ENCODE measurements at regions not wholly inside any gene's neighbourhood (a gene's known extent, or its start where the extent isn't known, plus 50 kb on each side); places are given as distances from the start of the nearest gene placed in this dataset.
"Not testable (repeated sequence)": the region's sequence is repeated elsewhere in the genome, so short reads cannot be mapped to it uniquely, and the experiment has no call there.

DNA sequence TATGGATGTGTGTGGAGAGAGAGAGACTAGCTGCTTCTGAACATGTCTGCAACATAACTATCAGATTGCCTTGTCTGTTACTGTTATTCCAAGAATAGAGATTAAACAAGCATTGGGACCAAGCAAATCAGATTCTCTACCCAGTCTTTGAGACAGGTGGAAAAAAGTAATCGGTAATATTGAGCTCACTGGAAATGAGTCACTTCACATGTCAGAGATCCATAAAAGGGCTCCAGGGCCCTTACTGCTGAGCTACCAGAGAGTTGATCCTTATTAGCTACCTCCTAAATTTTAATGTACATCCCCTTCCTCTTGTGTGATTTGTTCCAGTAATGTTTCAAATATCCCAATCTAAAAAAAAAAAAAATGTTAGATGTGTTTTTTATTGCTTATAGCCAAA is 2118.0 kb downstream of the PCDH9 start:
- DNase-seq: no peak

DNA sequence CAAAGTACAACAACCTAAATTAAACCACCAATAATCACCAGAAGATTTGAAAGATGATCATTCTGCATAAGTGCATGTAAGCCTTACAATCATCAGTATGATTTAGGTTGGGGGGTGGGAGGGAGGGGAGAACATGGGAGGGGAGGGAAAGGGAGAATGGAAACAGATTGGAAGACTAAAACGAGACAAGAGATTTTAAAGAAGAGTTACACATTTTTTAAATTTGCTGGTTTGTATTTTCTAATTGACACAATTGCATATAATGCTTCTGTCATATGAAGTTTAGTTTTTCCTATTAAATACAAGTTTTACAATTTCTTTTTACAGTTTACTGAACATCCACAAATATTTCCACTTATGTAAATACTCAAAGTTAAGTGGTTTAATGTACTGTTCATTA is 2118.9 kb downstream of the PCDH9 start:
- no peak for DNase-seq

DNA sequence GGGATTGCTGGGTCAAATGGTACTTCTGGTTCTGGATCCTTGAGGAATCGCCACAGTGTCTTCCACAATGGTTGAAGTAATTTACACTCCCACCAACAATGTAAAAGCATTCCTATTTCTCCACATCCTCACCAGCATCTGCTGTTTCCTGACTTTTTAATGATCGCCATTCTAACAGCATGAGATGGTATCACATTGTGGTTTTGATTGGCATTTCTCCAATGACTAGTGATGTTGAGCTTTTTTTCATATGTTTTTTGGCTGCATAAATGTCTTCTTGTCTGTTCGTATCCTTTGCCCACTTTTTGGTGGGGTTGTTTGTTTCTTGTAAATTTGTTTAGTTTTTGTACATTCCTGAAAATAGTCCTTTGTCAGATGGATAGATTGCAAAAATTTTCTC is 2125.7 kb downstream of the PCDH9 start:
- not testable (repeated sequence) for DNase-seq

DNA sequence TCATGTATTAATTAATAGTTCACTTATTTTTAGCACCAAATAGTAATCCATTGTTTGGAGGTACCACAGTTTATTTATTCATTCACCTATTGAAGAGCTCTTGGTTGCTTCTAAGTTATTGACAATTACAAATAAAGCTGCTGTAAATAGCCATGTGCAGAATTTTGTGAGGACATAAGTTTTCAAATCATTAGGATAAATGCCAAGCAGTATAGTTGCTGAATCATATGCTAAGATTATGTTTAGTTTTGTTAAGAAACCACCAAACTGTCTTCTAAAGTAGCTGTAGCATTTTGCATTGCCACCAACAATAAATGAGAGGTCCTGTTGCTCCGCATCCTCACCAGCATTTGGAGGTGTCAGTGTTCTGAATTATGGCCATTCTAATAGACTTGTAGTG is 2126.8 kb downstream of the PCDH9 start:
- DNase-seq: no peak

DNA sequence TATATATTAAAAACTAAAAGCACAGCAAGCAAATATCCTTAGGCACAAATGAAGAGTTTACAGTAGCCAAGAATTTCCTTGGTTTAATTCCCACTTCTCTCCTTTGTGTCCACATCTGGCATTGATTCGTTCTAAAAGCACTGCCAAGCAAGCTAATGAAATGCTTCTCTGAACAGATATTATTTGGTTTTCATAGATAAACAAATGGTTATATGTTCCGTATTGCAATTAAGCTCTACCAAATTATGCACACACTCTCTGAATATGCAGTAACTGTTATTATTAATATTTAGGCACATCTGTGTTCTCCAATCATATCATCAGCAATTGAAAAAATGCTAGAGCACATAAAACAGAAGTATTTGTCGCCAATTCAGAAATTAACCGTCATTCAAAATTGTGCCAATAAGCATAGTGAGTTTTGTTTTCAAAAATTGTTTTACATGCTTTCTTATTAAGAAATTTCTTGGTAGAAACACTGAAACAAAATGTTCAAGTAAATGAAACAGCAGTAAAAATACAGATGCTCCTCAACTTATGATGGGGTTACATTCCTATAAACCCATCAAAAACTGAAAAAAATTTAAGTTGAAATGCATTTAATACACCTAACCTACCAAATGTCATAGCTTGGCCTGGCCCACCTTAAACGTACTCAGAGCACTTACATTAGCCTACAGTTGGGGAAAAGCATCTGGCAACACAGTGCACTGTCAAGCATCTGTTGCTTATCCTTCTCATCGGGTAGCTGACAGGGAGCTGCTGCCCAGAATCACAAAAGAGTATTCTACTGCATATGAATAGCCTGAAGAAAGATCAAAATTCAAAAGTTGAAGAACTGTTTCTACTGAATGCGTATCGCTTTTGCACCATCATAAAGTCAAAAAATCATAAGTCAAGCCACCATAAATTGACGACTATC is 2134.7 kb downstream of the PCDH9 start:
- DNase-seq: no peak

DNA sequence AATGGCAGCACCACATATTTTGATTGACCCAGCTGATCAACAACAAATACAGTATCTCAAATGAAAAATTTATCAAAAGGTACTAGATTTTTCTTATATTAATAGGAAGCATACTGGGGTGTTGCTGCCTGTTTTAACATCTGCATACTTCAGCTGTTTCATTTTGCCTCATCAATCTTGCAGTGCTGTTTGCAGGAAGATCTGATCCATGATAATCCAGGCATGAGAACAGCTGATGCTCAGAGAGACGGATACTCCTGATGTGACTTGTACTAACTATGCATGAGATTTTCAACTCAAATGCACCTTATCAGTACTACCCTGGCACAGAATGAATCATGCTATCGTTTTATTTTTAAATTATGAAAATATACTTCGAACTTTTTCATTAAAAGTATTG is 2136.8 kb downstream of the PCDH9 start:
- no peak for DNase-seq

DNA sequence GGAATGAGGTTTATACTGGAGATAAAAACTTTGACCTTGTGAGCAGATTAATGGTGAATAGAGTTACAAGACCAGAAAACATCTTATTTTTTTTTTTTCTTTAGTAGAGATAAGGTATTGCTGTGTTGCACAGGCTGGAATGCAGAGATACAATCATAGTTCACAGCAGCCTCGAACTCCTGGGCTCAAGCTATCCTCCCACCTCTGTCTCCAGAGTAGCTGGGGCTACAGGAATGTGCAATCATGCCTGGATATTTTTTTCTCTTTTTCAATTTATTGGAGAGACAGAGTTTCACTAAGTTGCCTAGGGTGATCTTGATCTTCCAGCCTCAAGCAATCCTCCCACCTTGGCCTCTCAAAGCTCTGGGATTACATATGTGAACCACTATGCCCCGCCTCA is 2139.1 kb downstream of the PCDH9 start:
- no peak for DNase-seq

DNA sequence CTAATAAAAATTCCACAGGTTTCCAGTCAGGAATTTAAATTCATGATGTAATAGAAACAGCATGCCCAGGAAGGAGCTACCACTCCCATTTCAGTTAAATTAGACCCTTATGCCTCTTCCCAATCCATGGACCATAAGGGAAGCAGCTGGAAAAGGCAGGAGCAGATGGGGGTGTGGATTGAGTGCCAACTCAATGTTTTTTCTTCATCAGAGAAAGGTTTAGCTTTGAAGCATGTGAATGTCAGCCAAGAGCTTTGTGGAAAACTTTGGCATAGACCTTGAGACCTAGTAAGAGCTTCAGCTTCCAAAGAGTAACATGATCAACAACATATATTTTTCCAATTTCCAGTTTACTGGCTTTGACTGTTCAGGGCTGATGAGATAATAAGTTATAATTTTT is 2139.9 kb downstream of the PCDH9 start:
- no peak for DNase-seq

DNA sequence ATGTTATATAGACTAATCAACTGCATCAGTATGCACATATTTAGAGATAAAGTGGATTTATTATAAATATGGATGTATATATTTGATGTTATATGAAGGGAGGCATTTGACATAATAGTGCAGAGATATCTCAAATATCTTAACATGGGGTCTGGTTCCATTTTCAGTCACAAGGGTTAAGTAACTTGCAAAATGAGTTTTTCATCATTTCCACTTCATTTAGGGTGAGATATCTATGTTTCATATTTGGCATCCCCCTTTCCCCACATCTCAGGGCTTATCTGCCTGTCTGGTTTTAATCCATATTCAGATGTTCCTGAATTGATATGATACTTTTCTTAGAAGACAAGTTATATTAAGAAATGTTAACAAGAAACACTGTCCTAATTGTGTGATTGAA is 2141.2 kb downstream of the PCDH9 start:
- DNase-seq: no peak

DNA sequence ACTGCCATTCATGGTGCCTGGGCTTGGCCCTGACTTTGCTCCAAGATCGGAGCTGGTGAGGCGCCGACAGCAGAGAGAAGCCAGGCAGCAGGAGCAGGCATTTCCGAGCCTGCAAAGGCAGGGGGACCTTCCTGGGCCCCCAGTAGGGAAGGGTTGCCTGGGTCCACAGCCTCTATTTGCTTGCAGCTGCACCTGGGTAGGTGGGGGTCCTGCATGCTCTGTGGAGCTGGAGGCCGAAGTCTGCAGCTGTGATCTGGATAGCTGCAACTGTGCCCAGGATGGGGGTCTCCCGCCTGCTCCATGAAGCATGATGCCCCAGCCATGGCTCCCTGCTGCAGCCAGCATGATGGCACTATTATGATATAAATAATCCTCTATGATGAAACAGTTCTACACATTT is 2144.2 kb downstream of the PCDH9 start:
- no peak for DNase-seq

DNA sequence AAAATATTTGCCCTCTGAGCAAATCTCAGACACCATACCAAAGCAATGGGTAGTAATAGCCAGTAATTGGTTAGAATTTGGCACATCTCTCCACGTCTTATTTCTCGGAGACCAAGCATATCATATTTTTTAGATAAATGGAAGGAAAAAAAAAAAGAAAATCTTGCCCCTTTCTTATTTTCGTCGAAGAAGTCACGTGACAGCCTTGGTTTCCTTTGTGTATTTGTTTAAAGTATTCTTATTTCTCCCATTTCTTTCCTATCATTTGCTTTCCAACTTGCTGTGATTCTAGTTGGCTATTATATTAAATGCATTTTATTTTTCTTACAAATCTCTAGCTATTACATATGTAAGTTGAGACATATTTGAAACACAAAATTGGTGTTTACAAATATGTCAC is 2155.9 kb downstream of the PCDH9 start:
- DNase-seq: no peak

DNA sequence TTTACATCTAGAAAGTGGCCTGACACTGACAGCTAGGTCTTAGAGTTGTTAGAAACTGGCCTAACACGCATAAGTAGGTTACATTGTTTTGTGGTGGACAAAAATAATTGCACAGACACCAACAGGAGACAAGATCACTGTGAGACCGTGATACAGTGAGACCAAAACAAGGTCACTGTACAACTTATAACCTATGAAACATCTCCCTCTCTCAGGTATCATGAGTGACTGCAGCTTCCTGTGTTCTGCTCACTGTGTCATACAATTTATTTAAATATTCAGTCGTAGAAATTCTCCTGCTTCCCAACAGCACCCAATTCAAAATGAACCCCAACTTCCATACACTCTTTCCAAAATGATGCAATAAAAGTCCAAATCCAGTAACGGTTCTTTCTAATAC is 2165.2 kb downstream of the PCDH9 start:
- no peak for DNase-seq

DNA sequence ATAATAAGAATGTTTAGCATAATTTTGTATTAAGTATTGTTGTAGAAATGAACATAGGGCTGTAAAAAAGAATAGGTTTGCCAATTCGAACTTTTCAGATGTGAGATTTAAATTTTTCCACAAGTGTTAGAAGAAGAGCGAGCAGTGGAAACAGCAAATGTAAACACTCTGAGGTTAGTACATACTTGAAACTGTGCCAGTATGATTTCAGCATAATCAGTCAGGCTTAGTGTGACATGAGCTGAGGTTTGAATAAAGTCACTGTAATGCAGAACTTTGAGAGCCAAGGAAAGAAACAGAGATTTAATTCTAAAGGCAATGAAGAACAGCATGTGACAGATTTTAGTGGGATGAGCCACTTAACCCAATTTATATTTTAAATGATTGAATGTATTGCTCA is 2166.4 kb downstream of the PCDH9 start:
- no peak for DNase-seq

DNA sequence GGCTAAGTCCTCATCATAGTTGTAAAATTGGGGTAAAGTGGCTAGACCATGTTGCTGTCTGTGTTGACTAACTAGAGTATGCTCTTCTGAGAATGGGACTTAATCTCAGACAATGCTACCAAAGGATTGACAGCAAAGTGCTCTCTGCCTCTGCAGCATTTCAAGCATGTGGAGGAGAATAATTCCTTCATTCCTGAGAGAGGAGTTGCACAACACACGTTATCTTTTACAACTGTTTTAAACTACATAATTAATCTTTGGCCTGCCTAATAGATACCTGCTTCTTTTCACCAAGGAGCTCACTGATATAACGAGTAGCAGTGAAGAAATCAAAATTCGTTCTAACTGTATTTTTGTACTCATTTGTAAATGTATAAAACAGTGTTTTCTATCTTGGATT is 2172.2 kb downstream of the PCDH9 start:
- no peak for DNase-seq

DNA sequence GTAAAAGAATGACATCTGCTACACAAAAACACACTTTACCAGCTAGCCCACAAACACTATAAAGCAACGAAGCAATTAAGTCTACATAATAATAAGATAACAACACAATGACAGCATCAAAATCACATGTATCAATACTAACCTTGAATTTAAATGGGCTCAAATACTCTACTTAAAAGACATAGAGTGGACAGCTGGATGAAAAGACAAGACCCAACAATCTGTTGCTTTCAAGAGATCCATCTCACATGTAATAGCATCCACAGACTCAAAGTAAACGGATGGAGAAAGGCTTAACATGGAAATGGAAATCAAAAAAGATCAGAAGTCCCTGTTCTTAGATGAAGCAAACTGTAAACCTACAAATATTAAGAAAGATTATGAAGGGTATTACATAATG is 2175.9 kb downstream of the PCDH9 start:
- DNase-seq: no peak

DNA sequence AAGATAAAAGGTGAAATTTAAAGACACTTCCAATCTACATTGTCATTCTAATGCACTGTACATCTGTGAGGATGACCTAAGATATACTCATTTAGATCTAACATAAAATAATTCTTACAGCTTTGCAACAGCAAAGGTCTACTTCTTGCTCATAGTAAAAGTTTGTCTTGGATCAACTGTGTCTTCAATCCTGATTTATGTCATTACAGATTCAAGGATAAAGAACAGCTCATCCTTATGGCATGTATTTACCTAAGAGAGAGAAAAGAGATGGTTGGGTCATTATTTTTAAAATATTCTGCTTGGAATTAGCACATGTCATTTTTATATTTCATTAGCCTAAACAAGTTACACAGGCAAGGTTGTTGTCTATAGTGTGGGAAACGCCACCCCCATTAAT is 2193.1 kb downstream of the PCDH9 start:
- no peak for DNase-seq

DNA sequence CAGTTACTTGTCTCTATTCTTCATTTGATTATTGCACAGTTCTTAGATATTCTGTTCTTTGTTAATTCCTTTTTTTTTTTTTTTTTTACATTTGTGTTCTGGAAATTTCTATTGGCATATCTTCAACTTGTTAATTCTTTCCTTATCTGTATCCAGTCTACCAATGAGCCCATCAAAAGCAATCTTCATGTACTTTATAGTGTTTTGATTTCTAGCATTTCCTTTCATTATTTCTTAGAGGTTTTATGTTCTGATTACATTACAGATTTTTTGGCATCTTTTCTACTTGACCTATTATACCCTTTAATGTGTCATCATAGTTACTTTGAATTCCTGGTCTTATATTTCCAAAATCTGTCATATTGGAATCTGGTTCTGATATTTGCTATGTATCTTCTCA is 2194.8 kb downstream of the PCDH9 start:
- no peak for DNase-seq

DNA sequence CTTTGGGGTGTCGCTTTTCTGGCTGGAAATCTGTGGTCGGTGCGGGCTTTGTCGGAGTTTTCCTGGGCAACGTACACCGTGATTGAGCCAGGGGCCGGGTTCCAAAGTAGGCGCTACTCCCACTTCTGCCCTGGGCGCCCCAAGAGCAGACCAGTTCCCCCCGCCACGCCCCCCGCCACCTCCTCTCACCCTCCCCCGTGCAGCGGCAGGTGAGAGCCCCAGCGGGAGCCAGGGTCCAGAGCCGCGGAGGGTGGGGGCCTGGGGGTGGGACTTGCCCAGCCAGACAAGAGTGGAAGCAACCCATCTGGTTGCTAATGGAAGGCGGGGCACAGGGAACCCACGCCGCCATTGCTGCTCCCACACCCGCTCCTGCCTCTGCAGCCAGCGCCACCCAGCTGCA is 2195.9 kb downstream of the PCDH9 start:
- peak in 1 of 5 donors; percentile 12 for DNase-seq

DNA sequence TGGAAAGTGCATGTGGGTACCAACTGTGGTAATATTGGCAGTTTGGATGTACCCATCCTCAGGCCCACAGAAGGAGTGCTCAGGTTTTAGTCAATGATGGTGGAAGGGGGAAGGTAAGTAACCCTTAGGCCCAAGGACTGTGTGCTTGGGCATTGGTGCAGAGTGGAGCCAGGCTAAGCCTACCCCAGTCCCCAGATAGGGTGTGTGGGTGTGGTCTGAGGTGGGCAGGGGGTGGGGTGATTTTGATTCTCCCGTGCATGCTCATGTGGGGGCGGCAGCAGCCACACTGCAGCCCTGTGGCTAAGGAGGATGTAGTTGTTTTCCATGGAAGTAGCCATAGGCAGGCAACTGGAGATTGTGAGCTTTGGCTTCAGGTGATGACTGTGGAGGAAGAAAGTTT is 2197.3 kb downstream of the PCDH9 start:
- no peak for DNase-seq

DNA sequence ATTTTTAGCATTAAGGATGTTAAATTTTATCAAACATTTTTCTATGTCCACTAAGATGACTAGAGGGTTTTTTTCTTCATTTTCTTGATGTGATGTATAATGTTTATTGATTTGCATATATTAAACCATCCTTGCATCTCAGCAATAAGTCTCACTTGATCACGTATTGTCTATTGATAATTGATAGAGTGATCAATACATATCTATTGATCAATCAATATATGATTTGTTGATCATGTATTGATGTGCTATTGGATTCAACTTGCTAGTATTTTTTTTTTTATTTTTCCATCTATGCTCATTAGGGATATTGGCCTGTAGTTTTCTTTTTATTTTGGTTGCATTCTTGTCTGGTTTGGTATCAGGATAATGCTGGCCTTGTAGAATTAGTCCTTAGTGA is 2202.0 kb downstream of the PCDH9 start:
- no peak for DNase-seq

DNA sequence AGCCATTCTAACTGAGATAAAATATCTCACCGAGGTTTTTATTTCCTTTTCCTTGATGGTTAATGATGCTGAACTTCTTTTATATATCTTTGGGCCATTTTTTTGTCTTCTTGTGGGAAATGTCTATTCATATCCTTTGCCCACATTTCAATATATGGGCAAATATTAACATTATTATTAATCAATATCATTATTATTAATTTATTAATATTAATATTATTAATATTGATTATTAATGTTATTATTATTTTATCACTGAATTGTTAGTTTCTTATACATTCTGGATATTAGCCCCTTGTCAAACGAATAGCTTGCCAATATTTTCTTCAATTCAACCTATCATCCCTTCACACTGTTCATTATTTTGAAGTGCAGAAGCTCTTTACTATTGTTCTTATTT is 2203.6 kb downstream of the PCDH9 start:
- DNase-seq: no peak

DNA sequence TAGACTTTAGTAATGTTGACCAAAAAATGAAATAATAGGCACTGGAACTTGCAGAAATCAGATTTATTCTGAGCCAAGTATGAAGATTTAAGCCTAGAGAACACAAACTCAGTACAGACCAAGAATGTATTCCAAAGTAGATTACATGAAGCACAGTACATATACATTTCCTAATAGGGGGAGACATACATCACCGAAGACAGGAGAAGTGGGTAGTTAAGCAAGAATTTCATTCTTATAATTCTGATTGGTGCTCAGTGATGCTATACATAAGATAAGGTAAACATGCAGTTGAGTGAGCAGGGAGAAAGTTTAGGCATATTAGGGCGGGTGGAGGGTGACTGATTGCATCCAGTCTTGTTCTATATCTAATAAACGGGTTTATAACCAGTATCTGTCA is 2218.8 kb downstream of the PCDH9 start:
- no peak for DNase-seq

DNA sequence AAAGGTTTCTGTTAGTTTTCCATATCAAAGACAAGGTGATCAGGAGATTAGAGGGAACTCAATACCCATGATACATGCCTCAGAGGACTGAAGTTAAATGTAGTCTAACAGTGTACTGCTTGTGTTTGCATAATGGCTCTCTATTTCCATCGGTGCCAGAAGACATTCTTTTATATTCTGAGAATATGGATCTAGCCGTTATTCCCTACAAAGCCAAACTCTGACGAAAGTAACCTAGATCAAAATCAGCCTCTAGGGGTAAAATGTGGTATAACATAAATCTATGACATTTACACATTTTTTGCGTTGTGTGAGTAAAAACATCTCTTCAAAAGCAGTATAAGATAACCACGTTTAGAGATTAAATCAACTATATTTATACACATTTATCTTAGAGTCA is 2232.7 kb downstream of the PCDH9 start:
- DNase-seq: no peak

DNA sequence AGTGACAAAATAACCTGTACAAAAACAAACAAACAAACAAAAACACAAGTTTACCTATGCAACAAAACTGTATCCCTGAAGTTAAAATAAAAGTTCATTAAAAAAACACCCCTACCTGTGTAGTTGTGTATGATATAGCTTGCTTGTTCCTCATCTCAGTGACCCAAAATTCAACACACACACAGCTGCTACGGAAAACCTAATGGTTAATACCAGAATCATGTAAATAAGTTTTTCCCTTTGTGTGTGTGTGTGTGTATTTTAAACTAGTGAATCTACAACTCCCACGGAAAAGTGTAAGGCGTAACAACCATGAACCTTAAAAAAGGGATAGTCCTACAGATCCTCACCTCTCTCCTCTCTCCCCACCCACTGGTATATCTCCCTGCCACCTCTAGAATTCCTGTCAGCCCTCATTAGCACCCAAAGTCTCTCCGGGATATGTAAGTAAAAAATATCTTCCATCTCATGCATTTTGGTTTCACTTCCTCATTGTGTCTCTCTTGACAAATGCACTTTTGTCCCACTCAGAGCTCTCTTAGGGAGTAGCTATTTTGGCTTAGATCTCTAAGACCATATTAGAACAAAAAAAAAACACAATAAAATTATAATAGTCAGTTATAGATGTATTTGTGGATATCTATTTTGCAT is 2236.5 kb downstream of the PCDH9 start:
- no peak for DNase-seq

DNA sequence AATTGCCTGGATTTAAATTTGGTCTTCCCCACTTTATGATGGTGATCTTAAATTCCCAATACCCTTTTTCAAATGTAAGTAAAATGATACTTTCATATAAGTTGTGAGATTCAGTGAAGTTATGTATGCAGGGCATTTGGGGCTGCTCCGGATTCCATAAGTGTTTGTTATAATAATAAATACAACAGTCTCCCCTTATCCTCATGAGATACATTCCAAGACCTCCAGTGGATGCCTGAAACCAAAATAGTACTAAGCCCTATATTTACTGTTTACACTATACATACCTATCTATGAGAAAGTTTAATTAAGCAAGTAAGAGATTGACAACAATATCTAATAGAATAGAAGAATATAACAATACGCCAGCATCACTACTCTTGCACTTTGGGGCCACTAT is 2237.8 kb downstream of the PCDH9 start:
- DNase-seq: no peak

Measured in T-helper 1 cell (primary cell).